ENCODE measurements at regions not wholly inside any gene's neighbourhood (a gene's known extent, or its start where the extent isn't known, plus 50 kb on each side); places are given as distances from the start of the nearest gene placed in this dataset.
A peak's percentile ranks its signal among the peaks of the same experiment; 100 is the strongest.

GRCh38 chr7:156109076-156109475 is 296.8 kb upstream of the SHH start:
- H3K27me3 ChIP-seq (ENCODE audit: control insufficient read depth, insufficient read depth, low read length) = no peaks in the 10 kb centered on the region
- no peaks in the 10 kb centered on the region for H3K36me3 ChIP-seq (ENCODE audit: control insufficient read depth, insufficient read depth, low read length)
- no peak overlapping the region for H3K4me3 ChIP-seq (ENCODE audit: low read depth, low read length)
- no peak for DNase-seq (ENCODE audit: low read depth in 4 of 6, low spot score in 6 of 6)
- WGBS (ENCODE audit: insufficient coverage) = 97% methylated on average over 5 of the region's 8 CpGs
- no peaks in the 10 kb centered on the region for H3K9me3 ChIP-seq (ENCODE audit: control insufficient read depth, insufficient read depth, low read length)
- H3K4me1 ChIP-seq (ENCODE audit: control insufficient read depth, insufficient read depth, low read length) = peaks cover 4% of the 10 kb centered on the region
- no peak overlapping the region for H3K27ac ChIP-seq (ENCODE audit: low read depth, low read length)

GRCh38 chr7:156107957-156108356 is 295.7 kb upstream of the SHH start:
- no peak for DNase-seq (ENCODE audit: low read depth in 4 of 6, low spot score in 6 of 6)
- Histone ChIP-seq H3K4me3 (ENCODE audit: low read depth, low read length) (no peak overlapping the region), H3K27ac (ENCODE audit: low read depth, low read length) (no peak overlapping the region), H3K27me3 (ENCODE audit: control insufficient read depth, insufficient read depth, low read length) (no peaks in the 10 kb centered on the region), H3K36me3 (ENCODE audit: control insufficient read depth, insufficient read depth, low read length) (no peaks in the 10 kb centered on the region), H3K4me1 (ENCODE audit: control insufficient read depth, insufficient read depth, low read length) (peaks cover 4% of the 10 kb centered on the region), H3K9me3 (ENCODE audit: control insufficient read depth, insufficient read depth, low read length) (no peaks in the 10 kb centered on the region)
- 94% methylated on average over 17 of the region's 17 CpGs for WGBS (ENCODE audit: insufficient coverage)

GRCh38 chr7:156106107-156106426 is 293.8 kb upstream of the SHH start:
- WGBS (ENCODE audit: insufficient coverage) = 84% methylated on average over 9 of the region's 9 CpGs
- H3K27ac ChIP-seq (ENCODE audit: low read depth, low read length) = no peak overlapping the region
- H3K36me3 ChIP-seq (ENCODE audit: control insufficient read depth, insufficient read depth, low read length) = no peaks in the 10 kb centered on the region
- H3K27me3 ChIP-seq (ENCODE audit: control insufficient read depth, insufficient read depth, low read length) = no peaks in the 10 kb centered on the region
- peaks cover 4% of the 10 kb centered on the region for H3K4me1 ChIP-seq (ENCODE audit: control insufficient read depth, insufficient read depth, low read length)
- H3K9me3 ChIP-seq (ENCODE audit: control insufficient read depth, insufficient read depth, low read length) = no peaks in the 10 kb centered on the region
- no peak overlapping the region for H3K4me3 ChIP-seq (ENCODE audit: low read depth, low read length)
- DNase-seq (ENCODE audit: low read depth in 4 of 6, low spot score in 6 of 6) = no peak

- no peaks in the 10 kb centered on the region for H3K36me3 ChIP-seq (ENCODE audit: control insufficient read depth, insufficient read depth, low read length)
- no peak for DNase-seq (ENCODE audit: low read depth in 4 of 6, low spot score in 6 of 6)
- no peak overlapping the region for H3K27ac ChIP-seq (ENCODE audit: low read depth, low read length)
- 85% methylated on average over 29 of the region's 34 CpGs for WGBS (ENCODE audit: insufficient coverage)
- no peaks in the 10 kb centered on the region for H3K9me3 ChIP-seq (ENCODE audit: control insufficient read depth, insufficient read depth, low read length)
- H3K4me1 ChIP-seq (ENCODE audit: control insufficient read depth, insufficient read depth, low read length) = peaks cover 4% of the 10 kb centered on the region
- H3K4me3 ChIP-seq (ENCODE audit: low read depth, low read length) = no peak overlapping the region
- H3K27me3 ChIP-seq (ENCODE audit: control insufficient read depth, insufficient read depth, low read length) = no peaks in the 10 kb centered on the region
Measured at GRCh38 chr7:156105337-156106106, 293.3 kb upstream of the SHH start.

GRCh38 chr7:156104501-156105336 is 292.5 kb upstream of the SHH start:
- no peak for DNase-seq (ENCODE audit: low read depth in 4 of 6, low spot score in 6 of 6)
- Histone ChIP-seq H3K9me3 (ENCODE audit: control insufficient read depth, insufficient read depth, low read length) (no peaks in the 10 kb centered on the region), H3K27me3 (ENCODE audit: control insufficient read depth, insufficient read depth, low read length) (no peaks in the 10 kb centered on the region), H3K4me3 (ENCODE audit: low read depth, low read length) (no peak overlapping the region), H3K27ac (ENCODE audit: low read depth, low read length) (no peak overlapping the region), H3K36me3 (ENCODE audit: control insufficient read depth, insufficient read depth, low read length) (no peaks in the 10 kb centered on the region), H3K4me1 (ENCODE audit: control insufficient read depth, insufficient read depth, low read length) (peaks cover 4% of the 10 kb centered on the region)
- 94% methylated on average over 36 of the region's 39 CpGs for WGBS (ENCODE audit: insufficient coverage)

GRCh38 chr7:156102267-156102666 is 290.0 kb upstream of the SHH start:
- WGBS (ENCODE audit: insufficient coverage) = no CpG with 5 or more reads among the region's 1 CpG
- Histone ChIP-seq H3K36me3 (ENCODE audit: control insufficient read depth, insufficient read depth, low read length) (no peaks in the 10 kb centered on the region), H3K27me3 (ENCODE audit: control insufficient read depth, insufficient read depth, low read length) (no peaks in the 10 kb centered on the region), H3K4me1 (ENCODE audit: control insufficient read depth, insufficient read depth, low read length) (peaks cover 4% of the 10 kb centered on the region), H3K9me3 (ENCODE audit: control insufficient read depth, insufficient read depth, low read length) (no peaks in the 10 kb centered on the region), H3K27ac (ENCODE audit: low read depth, low read length) (no peak overlapping the region), H3K4me3 (ENCODE audit: low read depth, low read length) (no peak overlapping the region)
- no peak for DNase-seq (ENCODE audit: low read depth in 4 of 6, low spot score in 6 of 6)

DNA sequence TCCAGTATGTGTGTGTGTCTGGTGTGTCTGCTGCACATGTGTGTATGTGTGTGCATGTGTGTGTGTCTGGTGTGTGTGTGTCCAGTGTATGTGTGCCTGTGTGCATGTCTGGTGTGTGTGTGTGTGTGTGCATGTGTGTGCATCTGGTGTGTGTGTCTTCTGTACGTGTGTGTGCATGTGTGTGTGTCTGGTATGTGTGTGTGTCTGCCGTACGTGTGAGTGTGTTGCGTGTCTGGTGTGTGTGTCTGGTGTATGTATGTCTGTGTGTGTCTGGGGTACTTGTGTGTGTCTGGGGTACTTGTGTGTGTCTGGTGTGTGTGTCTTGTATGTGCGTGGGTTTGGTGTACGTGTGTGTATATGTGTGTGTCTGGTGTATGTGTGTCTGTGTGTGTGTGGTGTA is 289.1 kb upstream of the SHH start:
- Histone ChIP-seq H3K36me3 (ENCODE audit: control insufficient read depth, insufficient read depth, low read length) (no peaks in the 10 kb centered on the region), H3K4me3 (ENCODE audit: low read depth, low read length) (no peak overlapping the region), H3K4me1 (ENCODE audit: control insufficient read depth, insufficient read depth, low read length) (peaks cover 9% of the 10 kb centered on the region), H3K27me3 (ENCODE audit: control insufficient read depth, insufficient read depth, low read length) (no peaks in the 10 kb centered on the region), H3K9me3 (ENCODE audit: control insufficient read depth, insufficient read depth, low read length) (no peaks in the 10 kb centered on the region), H3K27ac (ENCODE audit: low read depth, low read length) (no peak overlapping the region)
- DNase-seq (ENCODE audit: low read depth in 4 of 6, low spot score in 6 of 6) = no peak
- 98% methylated on average over 6 of the region's 6 CpGs for WGBS (ENCODE audit: insufficient coverage)

GRCh38 chr7:156100086-156100485 is 287.8 kb upstream of the SHH start:
- Histone ChIP-seq H3K36me3 (ENCODE audit: control insufficient read depth, insufficient read depth, low read length) (no peaks in the 10 kb centered on the region), H3K9me3 (ENCODE audit: control insufficient read depth, insufficient read depth, low read length) (no peaks in the 10 kb centered on the region), H3K27me3 (ENCODE audit: control insufficient read depth, insufficient read depth, low read length) (no peaks in the 10 kb centered on the region), H3K4me3 (ENCODE audit: low read depth, low read length) (no peak overlapping the region), H3K4me1 (ENCODE audit: control insufficient read depth, insufficient read depth, low read length) (peaks cover 9% of the 10 kb centered on the region), H3K27ac (ENCODE audit: low read depth, low read length) (no peak overlapping the region)
- 25% methylated on average over 6 of the region's 6 CpGs for WGBS (ENCODE audit: insufficient coverage)
- DNase-seq (ENCODE audit: low read depth in 4 of 6, low spot score in 6 of 6) = peak in 2 of 6 donors; percentile 62 to 66

- H3K9me3 ChIP-seq (ENCODE audit: control insufficient read depth, insufficient read depth, low read length) = no peaks in the 10 kb centered on the region
Measured at GRCh38 chr7:156099085-156099484, 286.8 kb upstream of the SHH start.

More at GRCh38 chr7:156099085-156099484, 286.8 kb upstream of the SHH start:
- 60% methylated on average over 1 of the region's 10 CpGs for whole genome bisulfite sequencing (ENCODE audit: insufficient coverage)
- H3K4me3 ChIP-seq (ENCODE audit: low read depth, low read length) = no peak overlapping the region
- no peaks in the 10 kb centered on the region for H3K36me3 ChIP-seq (ENCODE audit: control insufficient read depth, insufficient read depth, low read length)
- no peak overlapping the region for H3K27ac ChIP-seq (ENCODE audit: low read depth, low read length)
- peaks cover 9% of the 10 kb centered on the region for H3K4me1 ChIP-seq (ENCODE audit: control insufficient read depth, insufficient read depth, low read length)
- DNase-seq (ENCODE audit: low read depth in 4 of 6, low spot score in 6 of 6) = no peak
- no peaks in the 10 kb centered on the region for H3K27me3 ChIP-seq (ENCODE audit: control insufficient read depth, insufficient read depth, low read length)

Data from spinal cord (tissue), 9 donors.